ENCODE measurements at regions not wholly inside any gene's neighbourhood (a gene's known extent, or its start where the extent isn't known, plus 50 kb on each side); places are given as distances from the start of the nearest gene placed in this dataset.
A peak's percentile ranks its signal among the peaks of the same experiment; 100 is the strongest.

GRCh38 chr3:106206613-106207012 is 337.8 kb upstream of the CBLB start:
- no peak for DNase-seq
- TF ChIP-seq, protein P1, sequence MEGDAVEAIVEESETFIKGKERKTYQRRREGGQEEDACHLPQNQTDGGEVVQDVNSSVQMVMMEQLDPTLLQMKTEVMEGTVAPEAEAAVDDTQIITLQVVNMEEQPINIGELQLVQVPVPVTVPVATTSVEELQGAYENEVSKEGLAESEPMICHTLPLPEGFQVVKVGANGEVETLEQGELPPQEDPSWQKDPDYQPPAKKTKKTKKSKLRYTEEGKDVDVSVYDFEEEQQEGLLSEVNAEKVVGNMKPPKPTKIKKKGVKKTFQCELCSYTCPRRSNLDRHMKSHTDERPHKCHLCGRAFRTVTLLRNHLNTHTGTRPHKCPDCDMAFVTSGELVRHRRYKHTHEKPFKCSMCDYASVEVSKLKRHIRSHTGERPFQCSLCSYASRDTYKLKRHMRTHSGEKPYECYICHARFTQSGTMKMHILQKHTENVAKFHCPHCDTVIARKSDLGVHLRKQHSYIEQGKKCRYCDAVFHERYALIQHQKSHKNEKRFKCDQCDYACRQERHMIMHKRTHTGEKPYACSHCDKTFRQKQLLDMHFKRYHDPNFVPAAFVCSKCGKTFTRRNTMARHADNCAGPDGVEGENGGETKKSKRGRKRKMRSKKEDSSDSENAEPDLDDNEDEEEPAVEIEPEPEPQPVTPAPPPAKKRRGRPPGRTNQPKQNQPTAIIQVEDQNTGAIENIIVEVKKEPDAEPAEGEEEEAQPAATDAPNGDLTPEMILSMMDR (IDR thresholded peaks at IDR 0.05; ENCODE audit: borderline replicate concordance): no peak
- H3K36me3 ChIP-seq: no peaks in the 10 kb centered on the region
- H3K27ac ChIP-seq (replicated peaks): peak overlapping the region; percentile 32
- H3K9me3 ChIP-seq (replicated peaks): peaks cover 10% of the 10 kb centered on the region
- intact Hi-C loops (cut with micrococcal nuclease): no loop called here
- peaks cover 25% of the 10 kb centered on the region for H3K4me1 ChIP-seq
- no peaks in the 10 kb centered on the region for H3K27me3 ChIP-seq (ENCODE audit: low read depth)
- H3K4me3 ChIP-seq: peak overlapping the region; percentile 1

DNA sequence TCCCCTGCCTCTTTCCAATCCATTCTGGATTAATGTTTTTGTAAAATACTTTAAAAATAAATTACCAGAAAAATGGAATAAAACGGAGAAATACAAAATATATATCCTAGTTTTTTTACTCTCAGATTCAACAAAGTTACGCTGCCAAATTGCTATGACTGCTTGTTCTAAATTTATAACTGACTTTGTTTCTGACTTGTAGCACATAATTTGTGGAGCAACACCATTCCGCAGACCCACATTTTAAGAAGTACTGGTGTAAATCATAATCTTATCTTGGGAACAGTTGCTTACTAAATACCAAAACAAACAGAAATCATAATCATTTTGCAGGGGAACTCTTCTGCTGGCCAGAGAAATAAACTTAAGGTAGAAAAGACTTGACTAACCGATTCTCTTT is 339.4 kb upstream of the CBLB start:
- intact Hi-C loops (cut with micrococcal nuclease): no loop called here
- H3K27ac ChIP-seq (replicated peaks): peak overlapping the region; percentile 20
- no peak for DNase-seq
- no peaks in the 10 kb centered on the region for H3K27me3 ChIP-seq (ENCODE audit: low read depth)
- no peaks in the 10 kb centered on the region for H3K36me3 ChIP-seq
- H3K9me3 ChIP-seq (replicated peaks): peaks cover 10% of the 10 kb centered on the region
- H3K4me1 ChIP-seq: peaks cover 25% of the 10 kb centered on the region
- H3K4me3 ChIP-seq: peak overlapping the region; percentile 18
- TF ChIP-seq, protein P1 (IDR thresholded peaks at IDR 0.05; ENCODE audit: borderline replicate concordance): no peak

GRCh38 chr3:106208967-106209366 is 340.2 kb upstream of the CBLB start:
- DNase-seq: no peak
- intact Hi-C loops (cut with micrococcal nuclease): no loop called here
- Histone ChIP-seq H3K27me3 (ENCODE audit: low read depth) (no peaks in the 10 kb centered on the region), H3K27ac (replicated peaks) (no peak overlapping the region), H3K4me3 (no peak overlapping the region), H3K36me3 (no peaks in the 10 kb centered on the region), H3K4me1 (peaks cover 25% of the 10 kb centered on the region), H3K9me3 (replicated peaks) (peaks cover 8% of the 10 kb centered on the region)
- TF ChIP-seq, protein P1 (IDR thresholded peaks at IDR 0.05; ENCODE audit: borderline replicate concordance): peak; percentile 57

GRCh38 chr3:106209482-106209881 is 340.7 kb upstream of the CBLB start:
- H3K4me3 ChIP-seq: no peak overlapping the region
- no peak for DNase-seq
- no peaks in the 10 kb centered on the region for H3K27me3 ChIP-seq (ENCODE audit: low read depth)
- TF ChIP-seq, protein P1 (IDR thresholded peaks at IDR 0.05; ENCODE audit: borderline replicate concordance): no peak
- peaks cover 25% of the 10 kb centered on the region for H3K4me1 ChIP-seq
- no peak overlapping the region for H3K27ac ChIP-seq (replicated peaks)
- peaks cover 3% of the 10 kb centered on the region for H3K9me3 ChIP-seq (replicated peaks)
- intact Hi-C loops (cut with micrococcal nuclease): no loop called here
- no peaks in the 10 kb centered on the region for H3K36me3 ChIP-seq

- no peak for DNase-seq
- H3K27me3 ChIP-seq (ENCODE audit: low read depth): no peaks in the 10 kb centered on the region
- TF ChIP-seq, protein P1 (IDR thresholded peaks at IDR 0.05; ENCODE audit: borderline replicate concordance): no peak
- intact Hi-C loops (cut with micrococcal nuclease): no loop called here
- H3K27ac ChIP-seq (replicated peaks): no peak overlapping the region
- H3K4me3 ChIP-seq: no peak overlapping the region
- H3K9me3 ChIP-seq (replicated peaks): no peaks in the 10 kb centered on the region
- H3K36me3 ChIP-seq: no peaks in the 10 kb centered on the region
- peaks cover 22% of the 10 kb centered on the region for H3K4me1 ChIP-seq
These were observed 342.1 kb upstream of the CBLB start for GRCh38 chr3:106210923-106211322.
